ENCODE measurements at regions not wholly inside any gene's neighbourhood (a gene's known extent, or its start where the extent isn't known, plus 50 kb on each side); places are given as distances from the start of the nearest gene placed in this dataset.
"Not testable (repeated sequence)": the region's sequence is repeated elsewhere in the genome, so short reads cannot be mapped to it uniquely, and the experiment has no call there.

DNA sequence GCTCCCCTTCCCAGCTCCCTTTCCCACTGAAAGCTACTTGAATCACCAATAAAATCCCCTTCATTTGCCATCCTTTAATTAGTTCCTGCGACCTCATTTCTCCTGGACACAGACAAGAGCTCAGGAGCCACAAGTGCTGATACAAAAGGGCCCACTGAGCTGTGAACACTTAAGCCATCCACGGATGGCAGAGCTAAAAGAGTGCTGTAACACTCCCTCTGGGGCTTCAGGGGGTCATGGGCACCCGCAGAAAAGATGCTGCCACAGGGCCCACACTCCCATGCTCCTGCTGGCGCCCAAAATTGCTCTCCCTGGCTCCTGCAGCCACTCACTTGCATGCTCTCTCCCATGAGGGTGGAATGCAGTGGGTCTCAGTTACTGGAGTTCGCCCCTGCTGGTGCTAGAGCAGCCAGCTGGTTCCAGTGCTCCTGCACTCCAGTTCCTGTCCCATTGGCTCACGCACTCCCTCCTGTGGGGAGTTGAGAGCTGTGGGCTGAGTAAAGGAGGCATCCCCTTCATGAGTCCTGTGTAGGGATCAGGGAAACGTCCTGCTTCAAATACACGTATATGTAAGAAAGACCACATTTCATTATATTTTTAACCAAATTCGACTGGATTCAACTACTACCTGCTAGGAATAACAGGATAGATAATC lies 1291.0 kb downstream of the ARAP2 start:
- peaks cover 0 to 7% of the 10 kb centered on the region in 2 donors for H3K9me3 ChIP-seq (ENCODE audit: control insufficient read depth in 2 of 2, insufficient read depth in 1 of 2, low read depth in 1 of 2, low read length in 1 of 2)
- H3K4me1 ChIP-seq (ENCODE audit: control insufficient read depth in 2 of 2, insufficient read depth in 2 of 2, low read length in 1 of 2) = no peaks in the 10 kb centered on the region
- H3K4me3 ChIP-seq (ENCODE audit: low read depth in 1 of 2, low read length in 2 of 2) = no peak overlapping the region
- no peaks in the 10 kb centered on the region for H3K27me3 ChIP-seq (ENCODE audit: control insufficient read depth in 1 of 2, insufficient read depth in 2 of 2, low read length in 2 of 2)
- 73 to 74% methylated on average over 9 of the region's 9 CpGs for WGBS, 2 donors
- H3K27ac ChIP-seq (ENCODE audit: low read depth in 2 of 2, low read length in 1 of 2) = no peak overlapping the region
- no peaks in the 10 kb centered on the region for H3K36me3 ChIP-seq (ENCODE audit: control insufficient read depth in 2 of 2, insufficient read depth in 2 of 2, low read length in 1 of 2)

DNA sequence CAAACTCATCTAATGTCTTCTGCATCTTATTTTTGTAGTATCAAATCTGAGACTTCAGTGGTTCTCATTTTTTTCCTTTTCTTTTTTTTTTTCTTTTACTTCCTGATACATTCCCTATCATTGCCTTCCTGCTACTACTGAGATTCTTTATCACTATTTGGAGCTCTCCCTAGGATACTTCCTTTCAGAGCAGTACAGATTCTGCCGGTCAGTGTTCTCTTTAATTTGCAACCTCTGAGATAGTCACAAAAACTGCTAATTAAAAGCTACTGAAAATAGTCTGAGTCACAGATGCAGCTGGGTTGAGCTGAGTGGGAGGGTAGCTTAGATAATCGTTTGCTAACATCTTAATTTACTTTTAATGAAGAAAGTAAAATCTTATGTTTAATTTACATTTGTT lies 1279.7 kb downstream of the ARAP2 start:
- Histone ChIP-seq H3K27ac (ENCODE audit: low read depth in 2 of 2, low read length in 1 of 2) (no peak overlapping the region), H3K4me3 (ENCODE audit: low read depth in 1 of 2, low read length in 2 of 2) (no peak overlapping the region), H3K4me1 (ENCODE audit: control insufficient read depth in 2 of 2, insufficient read depth in 2 of 2, low read length in 1 of 2) (no peaks in the 10 kb centered on the region), H3K36me3 (ENCODE audit: control insufficient read depth in 2 of 2, insufficient read depth in 2 of 2, low read length in 1 of 2) (no peaks in the 10 kb centered on the region), H3K9me3 (ENCODE audit: control insufficient read depth in 2 of 2, insufficient read depth in 1 of 2, low read depth in 1 of 2, low read length in 1 of 2) (no peaks in the 10 kb centered on the region), H3K27me3 (ENCODE audit: control insufficient read depth in 1 of 2, insufficient read depth in 2 of 2, low read length in 2 of 2) (no peaks in the 10 kb centered on the region)
- 32 to 33% methylated on average over 2 of the region's 2 CpGs for WGBS, 2 donors

DNA sequence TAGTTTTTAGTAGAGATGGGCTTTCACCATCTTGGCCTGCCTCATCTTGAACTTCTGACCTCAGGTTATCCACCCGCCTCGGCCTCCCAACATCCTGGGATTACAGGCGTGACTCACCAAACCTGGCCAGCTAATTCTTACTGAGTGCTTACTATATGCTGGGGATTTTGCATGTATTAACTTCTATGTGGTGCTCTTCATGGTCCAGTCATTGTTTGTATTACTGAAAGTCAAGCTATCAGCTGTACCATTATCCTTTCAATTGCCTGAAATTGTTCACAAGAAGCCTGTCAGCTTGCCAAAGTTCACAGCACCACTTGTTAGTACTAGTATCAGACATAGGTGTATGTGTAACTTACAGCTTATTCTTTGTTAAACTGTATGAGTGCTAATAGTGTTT lies 1272.1 kb downstream of the ARAP2 start:
- H3K27ac ChIP-seq (ENCODE audit: low read depth in 2 of 2, low read length in 1 of 2) = no peak overlapping the region
- no peak overlapping the region for H3K4me3 ChIP-seq (ENCODE audit: low read depth in 1 of 2, low read length in 2 of 2)
- 45 to 63% methylated on average over 3 of the region's 3 CpGs for WGBS, 2 donors
- H3K27me3 ChIP-seq (ENCODE audit: control insufficient read depth in 1 of 2, insufficient read depth in 2 of 2, low read length in 2 of 2) = no peaks in the 10 kb centered on the region
- H3K9me3 ChIP-seq (ENCODE audit: control insufficient read depth in 2 of 2, insufficient read depth in 1 of 2, low read depth in 1 of 2, low read length in 1 of 2) = no peaks in the 10 kb centered on the region
- H3K36me3 ChIP-seq (ENCODE audit: control insufficient read depth in 2 of 2, insufficient read depth in 2 of 2, low read length in 1 of 2) = no peaks in the 10 kb centered on the region
- H3K4me1 ChIP-seq (ENCODE audit: control insufficient read depth in 2 of 2, insufficient read depth in 2 of 2, low read length in 1 of 2) = no peaks in the 10 kb centered on the region

DNA sequence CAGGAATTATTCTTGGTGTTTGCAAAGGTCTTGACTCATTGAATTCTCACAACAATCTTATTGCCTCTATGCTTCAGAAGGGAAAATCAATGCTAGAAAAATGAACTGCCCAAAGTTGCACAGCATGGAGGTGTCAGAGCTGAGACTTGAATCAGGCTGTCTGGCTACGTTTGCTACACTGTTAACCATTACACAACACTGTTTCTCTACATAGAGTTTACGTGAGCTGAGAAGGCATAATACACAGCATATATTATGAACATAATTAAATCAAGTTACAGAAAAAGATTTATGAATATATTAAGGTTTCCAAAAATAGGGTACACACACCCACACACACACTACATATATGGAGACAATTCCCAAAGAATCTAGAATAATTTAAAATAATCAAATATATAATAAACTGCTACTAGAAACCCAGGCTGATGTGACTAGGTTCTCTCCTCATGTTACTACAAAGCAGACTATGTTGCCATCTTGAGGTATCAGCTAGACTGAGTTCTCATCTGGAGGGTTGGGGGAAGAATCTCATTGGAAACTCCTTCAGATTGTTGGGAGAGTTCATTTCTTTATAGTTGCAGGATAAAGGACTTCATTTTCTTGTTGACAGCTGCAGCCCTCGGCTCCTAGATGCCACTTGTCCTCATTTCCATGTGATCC lies 1270.5 kb downstream of the ARAP2 start:
- no peaks in the 10 kb centered on the region for H3K36me3 ChIP-seq (ENCODE audit: control insufficient read depth in 2 of 2, insufficient read depth in 2 of 2, low read length in 1 of 2)
- H3K9me3 ChIP-seq (ENCODE audit: control insufficient read depth in 2 of 2, insufficient read depth in 1 of 2, low read depth in 1 of 2, low read length in 1 of 2) = no peaks in the 10 kb centered on the region
- no peak overlapping the region for H3K4me3 ChIP-seq (ENCODE audit: low read depth in 1 of 2, low read length in 2 of 2)
- WGBS, 2 donors = 53 to 60% methylated on average over 3 of the region's 3 CpGs
- no peak overlapping the region for H3K27ac ChIP-seq (ENCODE audit: low read depth in 2 of 2, low read length in 1 of 2)
- H3K4me1 ChIP-seq (ENCODE audit: control insufficient read depth in 2 of 2, insufficient read depth in 2 of 2, low read length in 1 of 2) = no peaks in the 10 kb centered on the region
- no peaks in the 10 kb centered on the region for H3K27me3 ChIP-seq (ENCODE audit: control insufficient read depth in 1 of 2, insufficient read depth in 2 of 2, low read length in 2 of 2)

DNA sequence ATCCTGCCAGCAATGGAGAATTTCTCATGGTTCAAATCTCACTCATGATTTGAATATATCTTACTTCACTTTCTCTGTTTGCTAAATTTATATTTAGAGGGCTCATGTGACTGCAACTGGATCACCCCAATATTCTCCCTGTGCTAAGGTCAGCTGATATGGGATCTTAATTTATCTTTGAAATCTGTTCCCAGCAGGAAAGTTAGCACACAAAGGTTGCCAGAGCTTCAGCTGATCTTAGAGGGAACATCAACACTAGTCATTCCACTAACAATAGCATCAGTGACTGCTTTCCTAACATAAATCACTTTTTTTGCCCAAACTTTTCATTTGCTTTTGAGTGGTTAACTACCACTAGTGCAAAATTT lies 1270.0 kb downstream of the ARAP2 start:
- Histone ChIP-seq H3K9me3 (ENCODE audit: control insufficient read depth in 2 of 2, insufficient read depth in 1 of 2, low read depth in 1 of 2, low read length in 1 of 2) (no peaks in the 10 kb centered on the region), H3K36me3 (ENCODE audit: control insufficient read depth in 2 of 2, insufficient read depth in 2 of 2, low read length in 1 of 2) (no peaks in the 10 kb centered on the region), H3K4me3 (ENCODE audit: low read depth in 1 of 2, low read length in 2 of 2) (no peak overlapping the region), H3K27ac (ENCODE audit: low read depth in 2 of 2, low read length in 1 of 2) (no peak overlapping the region), H3K27me3 (ENCODE audit: control insufficient read depth in 1 of 2, insufficient read depth in 2 of 2, low read length in 2 of 2) (no peaks in the 10 kb centered on the region), H3K4me1 (ENCODE audit: control insufficient read depth in 2 of 2, insufficient read depth in 2 of 2, low read length in 1 of 2) (no peaks in the 10 kb centered on the region)

DNA sequence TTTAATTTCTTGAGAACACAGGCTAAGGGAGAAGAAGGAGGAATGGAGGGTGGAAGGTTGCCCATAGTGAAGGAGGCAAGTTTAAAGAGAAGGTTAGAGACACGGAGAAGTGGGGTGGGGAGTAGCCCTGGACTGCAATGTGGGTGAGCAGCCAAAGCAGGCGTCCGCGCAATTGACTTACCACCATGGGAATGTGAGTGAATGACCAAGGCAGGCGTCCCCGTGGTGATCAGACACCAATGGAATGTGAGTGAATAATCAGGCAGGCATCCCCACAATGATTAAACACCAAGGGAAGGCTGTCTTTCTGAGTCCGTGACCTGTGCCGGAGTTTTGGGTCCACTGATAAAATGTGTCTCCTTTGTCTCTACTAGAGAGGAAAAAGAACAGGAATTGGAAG lies 1223.1 kb downstream of the ARAP2 start:
- H3K27me3 ChIP-seq (ENCODE audit: control insufficient read depth in 1 of 2, insufficient read depth in 2 of 2, low read length in 2 of 2); H3K36me3 ChIP-seq (ENCODE audit: control insufficient read depth in 2 of 2, insufficient read depth in 2 of 2, low read length in 1 of 2); H3K4me3 ChIP-seq (ENCODE audit: low read depth in 1 of 2, low read length in 2 of 2); H3K27ac ChIP-seq (ENCODE audit: low read depth in 2 of 2, low read length in 1 of 2); H3K9me3 ChIP-seq (ENCODE audit: control insufficient read depth in 2 of 2, insufficient read depth in 1 of 2, low read depth in 1 of 2, low read length in 1 of 2); H3K4me1 ChIP-seq (ENCODE audit: control insufficient read depth in 2 of 2, insufficient read depth in 2 of 2, low read length in 1 of 2): not testable (repeated sequence)
- 87 to 92% methylated on average over 8 of the region's 8 CpGs for WGBS, 2 donors

DNA sequence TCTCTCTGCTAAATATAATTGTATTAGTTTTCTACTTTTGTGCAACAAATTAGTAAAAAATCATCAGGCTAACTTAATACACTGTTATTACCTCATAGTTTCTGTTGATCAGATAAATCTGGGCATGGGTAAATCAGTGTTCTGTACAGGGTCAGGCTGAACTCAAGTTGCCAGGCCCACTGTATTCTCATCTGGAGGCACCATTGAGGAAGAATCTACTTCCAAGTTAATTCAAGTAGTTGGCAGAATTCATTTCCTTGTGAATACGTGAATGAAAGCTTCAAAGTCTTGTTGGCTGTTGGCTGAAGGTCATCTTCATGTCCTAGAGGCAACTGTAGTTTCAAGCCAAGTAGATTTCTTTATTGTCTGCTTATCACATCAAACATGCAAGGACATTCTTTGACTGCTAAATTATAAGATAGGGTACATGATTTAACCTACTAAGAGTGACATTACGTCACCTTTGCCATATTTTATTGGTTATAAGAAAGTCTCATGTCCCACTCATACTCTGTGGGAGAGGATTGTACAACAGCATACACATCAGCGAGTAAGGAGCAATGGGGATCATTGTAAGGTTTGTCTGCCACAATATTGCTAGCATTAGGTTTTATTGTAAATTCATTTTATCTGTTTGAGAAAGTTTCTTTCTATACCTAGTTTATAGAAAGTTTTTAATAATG lies 1219.0 kb downstream of the ARAP2 start:
- H3K36me3 ChIP-seq (ENCODE audit: control insufficient read depth in 2 of 2, insufficient read depth in 2 of 2, low read length in 1 of 2) = no peaks in the 10 kb centered on the region
- no peak overlapping the region for H3K27ac ChIP-seq (ENCODE audit: low read depth in 2 of 2, low read length in 1 of 2)
- WGBS, 2 donors = 61 to 63% methylated on average over 3 of the region's 3 CpGs
- H3K4me1 ChIP-seq (ENCODE audit: control insufficient read depth in 2 of 2, insufficient read depth in 2 of 2, low read length in 1 of 2) = no peaks in the 10 kb centered on the region
- no peaks in the 10 kb centered on the region for H3K27me3 ChIP-seq (ENCODE audit: control insufficient read depth in 1 of 2, insufficient read depth in 2 of 2, low read length in 2 of 2)
- no peak overlapping the region for H3K4me3 ChIP-seq (ENCODE audit: low read depth in 1 of 2, low read length in 2 of 2)
- no peaks in the 10 kb centered on the region for H3K9me3 ChIP-seq (ENCODE audit: control insufficient read depth in 2 of 2, insufficient read depth in 1 of 2, low read depth in 1 of 2, low read length in 1 of 2)

DNA sequence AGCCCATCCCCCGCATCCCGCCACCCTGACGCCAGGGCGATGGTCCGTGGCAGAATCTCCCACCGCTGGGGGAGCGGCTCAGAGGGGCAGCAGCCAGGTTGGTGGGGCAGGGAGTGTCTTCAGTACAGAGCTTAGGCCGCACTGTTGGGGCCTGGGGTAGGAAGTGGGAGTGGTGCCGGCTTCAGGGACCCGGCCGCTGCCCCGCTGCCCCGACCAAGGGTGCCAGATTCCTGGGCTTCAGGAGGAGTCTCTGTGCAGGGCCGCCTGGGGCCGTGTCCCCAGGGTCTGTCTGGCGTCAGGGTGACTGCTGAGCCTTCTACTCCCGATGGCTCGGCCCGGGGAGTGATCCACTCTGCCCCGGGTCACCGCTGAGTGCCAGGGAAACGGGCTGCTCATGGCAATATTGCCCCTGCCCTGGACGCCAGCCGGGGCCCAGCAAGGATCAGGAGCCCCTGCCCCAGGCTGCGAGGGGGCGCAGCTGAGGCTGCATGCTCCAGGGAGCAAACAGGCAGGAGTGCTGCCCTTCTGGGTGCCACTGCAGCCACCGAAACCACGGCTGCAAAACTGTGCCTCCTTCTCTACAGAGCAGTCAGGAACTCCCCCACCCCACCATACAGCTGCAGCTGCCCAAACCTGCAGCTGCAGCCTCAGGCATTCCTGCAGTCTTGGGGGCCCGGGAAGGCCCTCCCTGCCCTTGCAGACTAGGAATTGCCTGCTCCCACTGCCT lies 1206.1 kb downstream of the ARAP2 start:
- WGBS, 2 donors = 89 to 94% methylated on average over 29 of the region's 29 CpGs
- H3K4me3 ChIP-seq (ENCODE audit: low read depth in 1 of 2, low read length in 2 of 2) = no peak overlapping the region
- peaks cover 4 to 13% of the 10 kb centered on the region in 2 donors for H3K9me3 ChIP-seq (ENCODE audit: control insufficient read depth in 2 of 2, insufficient read depth in 1 of 2, low read depth in 1 of 2, low read length in 1 of 2)

DNA sequence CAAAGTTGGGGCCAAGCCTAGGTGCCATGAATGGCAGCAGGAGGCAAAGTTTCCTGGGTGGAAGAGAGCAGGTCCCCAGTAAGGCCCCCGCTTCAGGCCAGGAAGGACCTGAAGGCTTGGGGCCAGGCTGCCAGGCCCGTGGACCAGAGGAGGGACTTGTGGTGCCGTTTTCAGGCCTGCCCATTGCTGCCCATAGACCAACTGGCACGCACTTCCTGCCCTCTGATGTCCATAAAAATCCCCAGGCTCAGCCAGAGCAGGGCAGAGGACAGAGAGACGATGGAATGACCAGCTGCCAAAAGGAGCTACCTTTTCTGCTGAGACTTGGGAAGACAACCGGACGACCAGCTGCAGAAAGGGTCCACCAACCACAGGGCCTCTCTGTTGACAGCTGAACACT lies 1205.5 kb downstream of the ARAP2 start:
- no peaks in the 10 kb centered on the region for H3K4me1 ChIP-seq (ENCODE audit: control insufficient read depth in 2 of 2, insufficient read depth in 2 of 2, low read length in 1 of 2)
- H3K9me3 ChIP-seq (ENCODE audit: control insufficient read depth in 2 of 2, insufficient read depth in 1 of 2, low read depth in 1 of 2, low read length in 1 of 2) = peaks cover 4 to 13% of the 10 kb centered on the region in 2 donors
- 79 to 82% methylated on average over 7 of the region's 7 CpGs for WGBS, 2 donors
- H3K27me3 ChIP-seq (ENCODE audit: control insufficient read depth in 1 of 2, insufficient read depth in 2 of 2, low read length in 2 of 2) = no peaks in the 10 kb centered on the region
- H3K36me3 ChIP-seq (ENCODE audit: control insufficient read depth in 2 of 2, insufficient read depth in 2 of 2, low read length in 1 of 2) = no peaks in the 10 kb centered on the region
- H3K4me3 ChIP-seq (ENCODE audit: low read depth in 1 of 2, low read length in 2 of 2) = no peak overlapping the region
- no peak overlapping the region for H3K27ac ChIP-seq (ENCODE audit: low read depth in 2 of 2, low read length in 1 of 2)

More for the DNA sequence above, 1206.1 kb downstream of the ARAP2 start:
- Histone ChIP-seq H3K27ac (ENCODE audit: low read depth in 2 of 2, low read length in 1 of 2) (no peak overlapping the region), H3K4me1 (ENCODE audit: control insufficient read depth in 2 of 2, insufficient read depth in 2 of 2, low read length in 1 of 2) (no peaks in the 10 kb centered on the region), H3K27me3 (ENCODE audit: control insufficient read depth in 1 of 2, insufficient read depth in 2 of 2, low read length in 2 of 2) (no peaks in the 10 kb centered on the region), H3K36me3 (ENCODE audit: control insufficient read depth in 2 of 2, insufficient read depth in 2 of 2, low read length in 1 of 2) (no peaks in the 10 kb centered on the region)

Measured in esophagus (tissue), 2 donors.